Stimulated activated CD4-positive, alpha-beta T cell treated with anti-CD3 and anti-CD28 coated beads, Interleukin-4, amount 100 ng/mL, for 4 hours (primary cell): ENCODE measurements at regions not wholly inside any gene's neighbourhood (a gene's known extent, or its start where the extent isn't known, plus 50 kb on each side); places are given as distances from the start of the nearest gene placed in this dataset.

ENCODE experiments used
- DNase-seq, 2 experiments: peaks; one replicate each; pipeline ENCODE4 v3.0.0-alpha.2; 2020

- no peak for DNase-seq
Observed at GRCh38 chr7:156475666-156476065, 164.9 kb upstream of the RNF32 start.

GRCh38 chr7:156475179-156475578, 165.4 kb upstream of the RNF32 start:
- no peak for DNase-seq

GRCh38 chr7:156474241-156474743, 166.3 kb upstream of the RNF32 start:
- DNase-seq: no peak

GRCh38 chr7:156473476-156474240, 166.9 kb upstream of the RNF32 start:
- DNase-seq: no peak

GRCh38 chr7:156472267-156472666, 168.3 kb upstream of the RNF32 start:
- no peak for DNase-seq

GRCh38 chr7:156470399-156471320, 169.9 kb upstream of the RNF32 start:
- no peak for DNase-seq

- no peak for DNase-seq
Observed at GRCh38 chr7:156466955-156467625, 173.5 kb upstream of the RNF32 start.

GRCh38 chr7:156466272-156466671, 174.3 kb upstream of the RNF32 start:
- no peak for DNase-seq

- DNase-seq: no peak
Observed at GRCh38 chr7:156465186-156465585, 175.4 kb upstream of the RNF32 start.

GRCh38 chr7:156464339-156464738, 176.2 kb upstream of the RNF32 start:
- DNase-seq: no peak

- DNase-seq: no peak
Observed at GRCh38 chr7:156463280-156463679, 177.3 kb upstream of the RNF32 start.

GRCh38 chr7:156461881-156462665, 178.5 kb upstream of the RNF32 start:
- DNase-seq: no peak

- DNase-seq: no peak
Observed at GRCh38 chr7:156460858-156461627, 179.5 kb upstream of the RNF32 start.

GRCh38 chr7:156459582-156459981, 181.0 kb upstream of the RNF32 start:
- no peak for DNase-seq

- no peak for DNase-seq
Observed at GRCh38 chr7:156459067-156459466, 181.5 kb upstream of the RNF32 start.

GRCh38 chr7:156458011-156458410, 182.6 kb upstream of the RNF32 start:
- DNase-seq: no peak

- DNase-seq: no peak
Observed at GRCh38 chr7:156456503-156457115, 184.0 kb upstream of the RNF32 start.

GRCh38 chr7:156456032-156456431, 184.5 kb upstream of the RNF32 start:
- no peak for DNase-seq

- DNase-seq: no peak
Observed at GRCh38 chr7:156450473-156450872, 190.1 kb upstream of the RNF32 start.

GRCh38 chr7:156448918-156449317, 191.7 kb upstream of the RNF32 start:
- no peak for DNase-seq

GRCh38 chr7:156446990-156447389, 193.6 kb upstream of the RNF32 start:
- DNase-seq: no peak
